K562 (cell line): ENCODE measurements at regions not wholly inside any gene's neighbourhood (a gene's known extent, or its start where the extent isn't known, plus 50 kb on each side); places are given as distances from the start of the nearest gene placed in this dataset.

ENCODE experiments used
- ARHGAP35 ChIP-seq: fragments of 450-650 bp; IDR thresholded peaks from 2 replicates; pipeline ENCODE4 v1.6.1; 2018; ENCODE audit not compliant: partially characterized antibody
- HLTF ChIP-seq: fragments of 450-650 bp; IDR thresholded peaks from 2 replicates; pipeline ENCODE4 v1.6.1; 2016
- MAFG ChIP-seq: fragments of 450-650 bp; conservative IDR thresholded peaks from 2 replicates; pipeline ENCODE4 v1.6.1; 2016; ENCODE audit warnings: missing genetic modification characterization, missing compliant biosample characterization
- NCOA6 ChIP-seq: fragments of 450-650 bp; IDR thresholded peaks from 2 replicates; pipeline ENCODE4 v1.6.1; 2017; ENCODE audit warnings: mild to moderate bottlenecking
- NONO ChIP-seq, 2 experiments: fragments of 200-400 bp in 1 of 2; fragments of 450-650 bp in 1 of 2; formaldehyde crosslinking in 1 of 2; IDR thresholded peaks; 2 replicates each; pipeline ENCODE4 v1.6.1; 2017; ENCODE audit warnings: low read depth in 2 of 2, mild to moderate bottlenecking in 2 of 2, moderate library complexity in 2 of 2, low read length in 1 of 2
- PHF8 ChIP-seq: fragments of 200-600 bp; sonication (generic); IDR thresholded peaks from 2 replicates; pipeline ENCODE4 v1.6.1; 2012; ENCODE audit warnings: mixed run types, mild to moderate bottlenecking, inconsistent platforms, low read length, moderate library complexity, borderline replicate concordance
- PURB ChIP-seq: sonication (generic); formaldehyde crosslinking; IDR thresholded peaks from 2 replicates; pipeline ENCODE4 v1.9.0; 2021; ENCODE audit warnings: low read depth, mild to moderate bottlenecking, missing genetic modification reagents
- RBM25 ChIP-seq: fragments of 200-400 bp; formaldehyde crosslinking; IDR thresholded peaks from 2 replicates; pipeline ENCODE4 v1.6.1; 2018; ENCODE audit warnings: low read length, low read depth, moderate library complexity; ENCODE audit not compliant: severe bottlenecking
- RCOR1 ChIP-seq, 2 experiments: IDR thresholded peaks; 2 replicates each; pipeline ENCODE4 v1.6.1; 2012; ENCODE audit warnings: low read depth in 2 of 2, low read length in 2 of 2, borderline replicate concordance in 1 of 2, improper control_type of control experiment in 1 of 2
- RUNX1 ChIP-seq: sonication (generic); IDR thresholded peaks from 2 replicates; pipeline ENCODE4 v1.6.1; 2016; ENCODE audit warnings: antibody characterized with exemption, low read depth
- SETDB1 ChIP-seq: IDR thresholded peaks from one replicate; pipeline ENCODE4 v1.6.1; 2012; ENCODE audit warnings: low read length, control low read depth, inconsistent platforms
- SMARCA5 ChIP-seq: fragments of 450-650 bp; IDR thresholded peaks from 2 replicates; pipeline ENCODE4 v1.6.1; 2016
- TRIM24 ChIP-seq, 2 experiments: fragments of 450-650 bp; IDR thresholded peaks; 2 replicates each; pipeline ENCODE4 v1.6.1; 2016
- XRCC3 ChIP-seq: fragments of 450-650 bp; IDR thresholded peaks from 2 replicates; pipeline ENCODE4 v1.6.1; 2017; ENCODE audit warnings: mild to moderate bottlenecking, moderate library complexity
- ZFP1 ChIP-seq: fragments of 450-650 bp; formaldehyde crosslinking; IDR thresholded peaks from 2 replicates; pipeline ENCODE4 v1.4.0; 2020; ENCODE audit warnings: mild to moderate bottlenecking, mixed read lengths
- ZNF12 ChIP-seq: sonication (generic); formaldehyde crosslinking; IDR thresholded peaks from 2 replicates; pipeline ENCODE4 v1.4.0; 2020; ENCODE audit warnings: mild to moderate bottlenecking, missing genetic modification reagents
- ZNF197 ChIP-seq: fragments of 200-800 bp; sonication (Bioruptor generic); IDR thresholded peaks from 2 replicates; pipeline ENCODE4 v1.6.1; 2016; ENCODE audit warnings: low read depth, missing genetic modification characterization, missing compliant biosample characterization
- TF ChIP-seq, protein P1 (sequence below): conservative IDR thresholded peaks from 2 replicates; pipeline ENCODE4 v1.6.1; 2011; ENCODE audit warnings: low read depth, mild to moderate bottlenecking, low read length; ENCODE audit not compliant: control insufficient read depth
- TF ChIP-seq, protein P2 (sequence below): sonication (generic); formaldehyde crosslinking; IDR thresholded peaks from 2 replicates; pipeline ENCODE4 v1.8.0; 2022; ENCODE audit warnings: missing genetic modification reagents, mild to moderate bottlenecking, moderate library complexity, borderline replicate concordance
- TF ChIP-seq, protein P3 (sequence below): fragments of 450-650 bp; formaldehyde crosslinking; IDR thresholded peaks from 2 replicates; pipeline ENCODE4 v1.4.0; 2020; ENCODE audit warnings: mild to moderate bottlenecking, mixed read lengths
- TF ChIP-seq, protein P4 (sequence below): fragments of 450-650 bp; IDR thresholded peaks from one replicate; pipeline ENCODE4 v1.6.1; 2018; ENCODE audit warnings: mild to moderate bottlenecking, moderate library complexity; ENCODE audit not compliant: partially characterized antibody
- TF ChIP-seq, protein P5 (sequence below): fragments of 450-650 bp; IDR thresholded peaks from 2 replicates; pipeline ENCODE4 v1.6.1; 2017; ENCODE audit warnings: antibody characterized with exemption

DNA sequence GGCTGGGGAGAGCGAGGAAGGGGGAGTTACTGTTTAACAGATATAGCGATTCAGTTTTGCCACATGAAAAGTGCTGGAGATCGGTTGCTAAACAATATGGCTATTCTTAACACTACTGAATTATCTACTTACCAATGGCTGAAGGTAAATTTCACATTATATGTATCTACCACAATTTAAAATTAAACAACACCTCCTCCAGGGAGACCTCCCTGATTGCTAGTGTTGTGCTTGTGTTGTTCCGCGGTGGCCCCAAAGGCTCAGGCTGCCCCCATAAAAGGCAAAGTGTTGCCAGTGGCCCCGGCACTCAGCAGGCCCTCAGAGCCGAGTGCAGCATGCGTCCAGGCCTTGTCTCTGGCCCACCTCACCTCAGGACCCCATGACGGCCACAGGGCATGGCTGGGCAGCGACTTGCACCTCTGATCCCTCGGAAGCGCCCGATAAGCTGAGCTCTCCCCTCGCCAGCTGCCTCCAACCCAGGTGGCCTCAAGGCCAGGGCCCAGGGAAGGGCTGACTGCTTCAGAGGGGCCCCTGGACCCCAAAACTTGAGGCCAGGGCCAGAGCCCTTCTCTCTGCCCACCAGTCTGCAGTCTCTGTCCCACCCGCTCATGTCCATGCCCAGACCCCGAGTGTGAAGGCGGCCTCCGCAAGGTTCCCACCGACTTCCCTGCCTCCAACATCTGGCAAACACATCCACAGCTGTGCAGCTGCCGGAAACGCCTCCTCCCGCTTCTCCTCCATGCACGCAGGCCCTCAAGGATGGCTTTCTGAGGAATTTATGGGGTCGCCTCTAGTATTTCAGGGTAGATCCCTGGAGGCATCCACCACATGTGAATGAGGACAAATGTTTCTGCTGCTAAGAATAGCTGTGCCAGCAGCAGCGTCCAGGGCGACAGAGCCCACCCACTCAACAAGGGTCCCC lies 60.0 kb downstream of the NCOR2 start (continued):
- no peak for TF ChIP-seq XRCC3
- no peak for TF ChIP-seq RUNX1
- TF ChIP-seq NCOA6: no peak
- no peak for TF ChIP-seq PHF8
- no peak for TF ChIP-seq ZFP1
- TF ChIP-seq, protein P1, sequence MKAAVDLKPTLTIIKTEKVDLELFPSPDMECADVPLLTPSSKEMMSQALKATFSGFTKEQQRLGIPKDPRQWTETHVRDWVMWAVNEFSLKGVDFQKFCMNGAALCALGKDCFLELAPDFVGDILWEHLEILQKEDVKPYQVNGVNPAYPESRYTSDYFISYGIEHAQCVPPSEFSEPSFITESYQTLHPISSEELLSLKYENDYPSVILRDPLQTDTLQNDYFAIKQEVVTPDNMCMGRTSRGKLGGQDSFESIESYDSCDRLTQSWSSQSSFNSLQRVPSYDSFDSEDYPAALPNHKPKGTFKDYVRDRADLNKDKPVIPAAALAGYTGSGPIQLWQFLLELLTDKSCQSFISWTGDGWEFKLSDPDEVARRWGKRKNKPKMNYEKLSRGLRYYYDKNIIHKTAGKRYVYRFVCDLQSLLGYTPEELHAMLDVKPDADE: no peak
- TF ChIP-seq, protein P2, sequence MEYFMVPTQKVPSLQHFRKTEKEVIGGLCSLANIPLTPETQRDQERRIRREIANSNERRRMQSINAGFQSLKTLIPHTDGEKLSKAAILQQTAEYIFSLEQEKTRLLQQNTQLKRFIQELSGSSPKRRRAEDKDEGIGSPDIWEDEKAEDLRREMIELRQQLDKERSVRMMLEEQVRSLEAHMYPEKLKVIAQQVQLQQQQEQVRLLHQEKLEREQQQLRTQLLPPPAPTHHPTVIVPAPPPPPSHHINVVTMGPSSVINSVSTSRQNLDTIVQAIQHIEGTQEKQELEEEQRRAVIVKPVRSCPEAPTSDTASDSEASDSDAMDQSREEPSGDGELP (CRISPR knock-in tag): peak; percentile 34; the same call in 1 of the 2 replicates
- TF ChIP-seq ZNF12 (CRISPR knock-in tag): no peak
- TF ChIP-seq, protein P3, sequence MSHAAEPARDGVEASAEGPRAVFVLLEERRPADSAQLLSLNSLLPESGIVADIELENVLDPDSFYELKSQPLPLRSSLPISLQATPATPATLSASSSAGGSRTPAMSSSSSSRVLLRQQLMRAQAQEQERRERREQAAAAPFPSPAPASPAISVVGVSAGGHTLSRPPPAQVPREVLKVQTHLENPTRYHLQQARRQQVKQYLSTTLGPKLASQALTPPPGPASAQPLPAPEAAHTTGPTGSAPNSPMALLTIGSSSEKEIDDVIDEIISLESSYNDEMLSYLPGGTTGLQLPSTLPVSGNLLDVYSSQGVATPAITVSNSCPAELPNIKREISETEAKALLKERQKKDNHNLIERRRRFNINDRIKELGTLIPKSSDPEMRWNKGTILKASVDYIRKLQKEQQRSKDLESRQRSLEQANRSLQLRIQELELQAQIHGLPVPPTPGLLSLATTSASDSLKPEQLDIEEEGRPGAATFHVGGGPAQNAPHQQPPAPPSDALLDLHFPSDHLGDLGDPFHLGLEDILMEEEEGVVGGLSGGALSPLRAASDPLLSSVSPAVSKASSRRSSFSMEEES (CRISPR knock-in tag): no peak
- TF ChIP-seq HLTF: no peak
- TF ChIP-seq, protein P4, sequence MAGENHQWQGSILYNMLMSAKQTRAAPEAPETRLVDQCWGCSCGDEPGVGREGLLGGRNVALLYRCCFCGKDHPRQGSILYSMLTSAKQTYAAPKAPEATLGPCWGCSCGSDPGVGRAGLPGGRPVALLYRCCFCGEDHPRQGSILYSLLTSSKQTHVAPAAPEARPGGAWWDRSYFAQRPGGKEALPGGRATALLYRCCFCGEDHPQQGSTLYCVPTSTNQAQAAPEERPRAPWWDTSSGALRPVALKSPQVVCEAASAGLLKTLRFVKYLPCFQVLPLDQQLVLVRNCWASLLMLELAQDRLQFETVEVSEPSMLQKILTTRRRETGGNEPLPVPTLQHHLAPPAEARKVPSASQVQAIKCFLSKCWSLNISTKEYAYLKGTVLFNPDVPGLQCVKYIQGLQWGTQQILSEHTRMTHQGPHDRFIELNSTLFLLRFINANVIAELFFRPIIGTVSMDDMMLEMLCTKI: no peak
- TF ChIP-seq NONO (IDR thresholded peaks at IDR 0.05; ENCODE audit: low read depth in 2 of 2, low read length in 1 of 2): no peak
- TF ChIP-seq ZNF197 (CRISPR knock-in tag): no peak
- no peak for TF ChIP-seq ARHGAP35
- TF ChIP-seq SETDB1: no peak
- peak; percentile 76; the same call in 1 of the 2 replicates for TF ChIP-seq SMARCA5
- no peak for TF ChIP-seq TRIM24 (IDR thresholded peaks at IDR 0.05)
- TF ChIP-seq, protein P5, sequence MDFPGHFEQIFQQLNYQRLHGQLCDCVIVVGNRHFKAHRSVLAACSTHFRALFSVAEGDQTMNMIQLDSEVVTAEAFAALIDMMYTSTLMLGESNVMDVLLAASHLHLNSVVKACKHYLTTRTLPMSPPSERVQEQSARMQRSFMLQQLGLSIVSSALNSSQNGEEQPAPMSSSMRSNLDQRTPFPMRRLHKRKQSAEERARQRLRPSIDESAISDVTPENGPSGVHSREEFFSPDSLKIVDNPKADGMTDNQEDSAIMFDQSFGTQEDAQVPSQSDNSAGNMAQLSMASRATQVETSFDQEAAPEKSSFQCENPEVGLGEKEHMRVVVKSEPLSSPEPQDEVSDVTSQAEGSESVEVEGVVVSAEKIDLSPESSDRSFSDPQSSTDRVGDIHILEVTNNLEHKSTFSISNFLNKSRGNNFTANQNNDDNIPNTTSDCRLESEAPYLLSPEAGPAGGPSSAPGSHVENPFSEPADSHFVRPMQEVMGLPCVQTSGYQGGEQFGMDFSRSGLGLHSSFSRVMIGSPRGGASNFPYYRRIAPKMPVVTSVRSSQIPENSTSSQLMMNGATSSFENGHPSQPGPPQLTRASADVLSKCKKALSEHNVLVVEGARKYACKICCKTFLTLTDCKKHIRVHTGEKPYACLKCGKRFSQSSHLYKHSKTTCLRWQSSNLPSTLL: no peak
- TF ChIP-seq RCOR1 (IDR thresholded peaks at IDR 0.05; ENCODE audit: borderline replicate concordance in 1 of 2, low read depth in 2 of 2, low read length in 2 of 2): peak in 1 of 2 experiments; percentile 52; a peak in 1 of 4 replicates
- TF ChIP-seq RBM25: peak; percentile 91
- no peak for TF ChIP-seq MAFG (tag)
- TF ChIP-seq PURB (CRISPR knock-in tag): no peak
